Spleen (tissue), 11 donors: ENCODE measurements at regions not wholly inside any gene's neighbourhood (a gene's known extent, or its start where the extent isn't known, plus 50 kb on each side); places are given as distances from the start of the nearest gene placed in this dataset.

ENCODE experiments used
- DNase-seq: peaks from one replicate; pipeline ENCODE4 v3.0.0-alpha.2; 2020
- H3K27ac ChIP-seq, 8 donors: fragments of 200-600 bp; sonication (generic) in 7 of 8; 1 replicate in 4 of 8; 2 replicates in 4 of 8; pipeline versions ENCODE4 v1.5.0 to v1.8.0; 2016 to 2021; ENCODE audit warnings: inconsistent platforms in 4 of 8, mild to moderate bottlenecking in 4 of 8, moderate library complexity in 1 of 8
- H3K27me3 ChIP-seq, 7 donors: fragments of 200-600 bp; sonication (generic) in 6 of 7; replicated peaks in 1 of 7; 1 replicate in 4 of 7; 2 replicates in 3 of 7; pipeline versions ENCODE4 v1.5.0 to v1.8.0; 2016 to 2021; ENCODE audit warnings: inconsistent platforms in 3 of 7, mild to moderate bottlenecking in 1 of 7
- H3K36me3 ChIP-seq, 6 donors: fragments of 200-600 bp; sonication (generic) in 5 of 6; 1 replicate in 4 of 6; 2 replicates in 2 of 6; pipeline versions ENCODE4 v1.5.0 to v1.8.0; 2016 to 2021; ENCODE audit warnings: inconsistent platforms in 2 of 6
- H3K4me1 ChIP-seq, 6 donors: fragments of 200-600 bp; sonication (generic) in 5 of 6; 1 replicate in 3 of 6; 2 replicates in 3 of 6; pipeline versions ENCODE4 v1.5.0 to v1.8.0; 2016 to 2021; ENCODE audit warnings: inconsistent platforms in 3 of 6
- H3K4me3 ChIP-seq, 8 donors: fragments of 200-600 bp; sonication (generic) in 7 of 8; 1 replicate in 4 of 8; 2 replicates in 4 of 8; pipeline versions ENCODE4 v1.5.0 to v1.8.0; 2016 to 2021; ENCODE audit warnings: inconsistent platforms in 4 of 8, mild to moderate bottlenecking in 4 of 8, moderate library complexity in 2 of 8
- H3K9me3 ChIP-seq, 8 donors: fragments of 200-600 bp; sonication (generic) in 7 of 8; 1 replicate in 4 of 8; 2 replicates in 4 of 8; pipeline versions ENCODE4 v1.5.0 to v1.8.0; 2016 to 2021; ENCODE audit warnings: inconsistent platforms in 4 of 8
- CTCF ChIP-seq, 11 experiments: fragments of 200-600 bp in 7 of 11; fragments of 450-650 bp in 4 of 11; sonication (generic) in 4 of 11; IDR thresholded peaks in 8 of 11; conservative IDR thresholded peaks in 3 of 11; 1 replicate in 7 of 11; 2 replicates in 4 of 11; pipeline versions ENCODE4 v1.4.0 to v1.8.0; 2016 to 2021; ENCODE audit warnings: antibody characterized with exemption in 11 of 11, inconsistent platforms in 4 of 11, mild to moderate bottlenecking in 1 of 11
- POLR2A ChIP-seq, 3 donors: fragments of 450-650 bp; IDR thresholded peaks; one replicate each; pipeline ENCODE4 v1.5.1; 2017; ENCODE audit warnings: antibody characterized with exemption in 3 of 3, mild to moderate bottlenecking in 1 of 3
- POLR2AphosphoS5 ChIP-seq, 3 donors: sonication (generic); formaldehyde crosslinking; IDR thresholded peaks; one replicate each; pipeline ENCODE4 v1.5.1; 2017; ENCODE audit warnings: antibody characterized with exemption in 3 of 3
- WGBS, 5 donors: extraction: QIAGEN DNeasy Blood & Tissue Kit in 3 of 5; methylation state at CpG; one replicate each; pipeline versions ENCODE4 v1.1.5 to v1.1.7; 2013 to 2018; 5-methylcytosine and 5-hydroxymethylcytosine counted together
- intact Hi-C: fragments of 100-400 bp; cut with DNase I; formaldehyde crosslinking; loops from one replicate; pipeline ENCODE4 v1.15.0; 2023; ENCODE audit warnings: low total_unique reads
- donor health status: healthy with polysubstance abuse.
- donor health status: DM: no; HTN: no; CAD: no; lungs with moderate emphysema.
- donor health status: DM: no; HTN: no; CAD: no.
- donor health status: Bipolar disorder and iron deficiency.
- donor health status: healthy.
- donor health status: DM: no; HTN: no; CAD: no.
- donor health status: DM: yes; HTN: yes; CAD: no.

GRCh38 chr3:164488893-164489292, 589.4 kb downstream of the SI start:
- H3K27ac ChIP-seq = no peak overlapping the region
- WGBS, 5 donors = 51 to 88% (median 76%) methylated on average over 2 of the region's 2 CpGs
- H3K4me1 ChIP-seq = no peaks in the 10 kb centered on the region
- intact Hi-C loops = no loop called here
- H3K4me3 ChIP-seq = no peak overlapping the region
- TF ChIP-seq CTCF (IDR thresholded peaks at IDR 0.05 in 8 of 11, conservative IDR thresholded peaks at IDR 0.05 in 3 of 11) = no peak
- no peak for TF ChIP-seq POLR2A (IDR thresholded peaks at IDR 0.05)
- TF ChIP-seq POLR2AphosphoS5 (IDR thresholded peaks at IDR 0.05) = no peak
- H3K27me3 ChIP-seq = no peaks in the 10 kb centered on the region
- H3K9me3 ChIP-seq = peaks cover 0 to 11% (median 0%) of the 10 kb centered on the region in 8 donors
- H3K36me3 ChIP-seq = no peaks in the 10 kb centered on the region
- no peak for DNase-seq

DNA sequence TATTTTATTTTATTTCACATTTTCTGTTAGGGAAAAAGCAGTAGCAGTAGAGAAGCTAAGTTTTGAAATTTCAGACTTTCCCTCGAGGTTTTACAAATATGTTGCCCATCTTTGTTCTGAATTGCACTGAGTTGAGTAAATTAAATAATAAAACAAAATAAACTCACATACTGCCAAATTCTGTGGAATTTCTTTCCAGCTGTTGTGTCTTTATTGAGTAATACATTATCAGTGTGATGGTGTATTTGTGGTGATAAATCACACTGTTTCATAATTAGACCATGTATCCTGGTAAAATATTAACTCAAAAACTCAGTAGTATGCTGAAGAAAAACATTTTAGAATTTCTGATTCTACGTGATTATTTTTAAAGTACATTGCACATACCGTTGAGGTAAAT, 592.1 kb downstream of the SI start:
- Histone ChIP-seq H3K4me1 (no peaks in the 10 kb centered on the region), H3K36me3 (no peaks in the 10 kb centered on the region), H3K27me3 (no peaks in the 10 kb centered on the region), H3K27ac (no peak overlapping the region), H3K9me3 (peaks cover 0 to 7% (median 0%) of the 10 kb centered on the region in 8 donors), H3K4me3 (no peak overlapping the region)
- intact Hi-C loops = no loop called here
- DNase-seq = no peak
- TF ChIP-seq CTCF (IDR thresholded peaks at IDR 0.05 in 8 of 11, conservative IDR thresholded peaks at IDR 0.05 in 3 of 11) (no peak), POLR2A (IDR thresholded peaks at IDR 0.05) (no peak), POLR2AphosphoS5 (IDR thresholded peaks at IDR 0.05) (no peak)
- WGBS, 5 donors = 67 to 81% (median 76%) methylated on average over 3 of the region's 3 CpGs

- intact Hi-C loops = no loop called here
- Histone ChIP-seq H3K9me3 (peaks cover 0 to 10% (median 0%) of the 10 kb centered on the region in 8 donors), H3K27ac (no peak overlapping the region), H3K4me1 (no peaks in the 10 kb centered on the region), H3K36me3 (no peaks in the 10 kb centered on the region), H3K4me3 (no peak overlapping the region), H3K27me3 (no peaks in the 10 kb centered on the region)
- 32 to 54% (median 50%) methylated on average over 1 of the region's 1 CpG for WGBS, 5 donors
- TF ChIP-seq POLR2AphosphoS5 (IDR thresholded peaks at IDR 0.05) (no peak), POLR2A (IDR thresholded peaks at IDR 0.05) (no peak), CTCF (IDR thresholded peaks at IDR 0.05 in 8 of 11, conservative IDR thresholded peaks at IDR 0.05 in 3 of 11) (no peak)
- no peak for DNase-seq
Observed at GRCh38 chr3:164479978-164480377, 598.3 kb downstream of the SI start.

- TF ChIP-seq CTCF (IDR thresholded peaks at IDR 0.05 in 8 of 11, conservative IDR thresholded peaks at IDR 0.05 in 3 of 11) (no peak), POLR2A (IDR thresholded peaks at IDR 0.05) (no peak), POLR2AphosphoS5 (IDR thresholded peaks at IDR 0.05) (no peak)
- Histone ChIP-seq H3K27me3 (no peaks in the 10 kb centered on the region), H3K9me3 (peaks cover 0 to 8% (median 0%) of the 10 kb centered on the region in 8 donors), H3K36me3 (no peaks in the 10 kb centered on the region), H3K27ac (no peak overlapping the region), H3K4me1 (no peaks in the 10 kb centered on the region), H3K4me3 (no peak overlapping the region)
- no peak for DNase-seq
- 49 to 79% (median 57%) methylated on average over 1 of the region's 1 CpG for WGBS, 5 donors
- intact Hi-C loops = no loop called here
Observed at GRCh38 chr3:164479406-164479805, 598.9 kb downstream of the SI start.
